Neural crest cell (in vitro differentiated cells): ENCODE measurements at regions not wholly inside any gene's neighbourhood (a gene's known extent, or its start where the extent isn't known, plus 50 kb on each side); places are given as distances from the start of the nearest gene placed in this dataset.
"Not testable (repeated sequence)": the region's sequence is repeated elsewhere in the genome, so short reads cannot be mapped to it uniquely, and the experiment has no call there.

Source experiments
- DNase-seq: peaks from one replicate; pipeline ENCODE4 v3.0.0; 2021; ENCODE audit warnings: low read depth, mixed read lengths, low spot score
- H3K27ac Mint-ChIP-seq: one replicate; pipeline ENCODE4 v1.8.0; 2021; ENCODE audit warnings: mild to moderate bottlenecking, mixed read lengths; ENCODE audit not compliant: unreplicated experiment
- H3K27me3 Mint-ChIP-seq: 2 replicates; pipeline ENCODE4 v1.8.0; 2021; ENCODE audit warnings: low read depth, mild to moderate bottlenecking, mixed read lengths
- H3K36me3 Mint-ChIP-seq: 2 replicates; pipeline ENCODE4 v1.8.0; 2021; ENCODE audit warnings: low read depth, mild to moderate bottlenecking, mixed read lengths
- H3K4me1 Mint-ChIP-seq: 2 replicates; pipeline ENCODE4 v1.8.0; 2021; ENCODE audit warnings: mixed read lengths
- H3K4me3 Mint-ChIP-seq: one replicate; pipeline ENCODE4 v1.8.0; 2021; ENCODE audit warnings: mild to moderate bottlenecking, mixed read lengths
- H3K9me3 Mint-ChIP-seq: 2 replicates; pipeline ENCODE4 v1.8.0; 2021; ENCODE audit warnings: mixed read lengths
- CTCF ChIP-seq: fragments of 200-600 bp; sonication (generic); conservative IDR thresholded peaks from 2 replicates; pipeline ENCODE4 v1.5.0; 2021; ENCODE audit warnings: antibody characterized with exemption, mild to moderate bottlenecking

GRCh38 chr5:103743421-103743820 is 180.8 kb upstream of the NUDT12 start:
- Mint-ChIP-seq H3K27me3 (no peaks in the 10 kb centered on the region), H3K9me3 (no peaks in the 10 kb centered on the region), H3K4me3 (no peak overlapping the region), H3K36me3 (no peaks in the 10 kb centered on the region), H3K27ac (no peak overlapping the region), H3K4me1 (peaks cover 6% of the 10 kb centered on the region)
- DNase-seq, result no peak
- TF ChIP-seq CTCF, result no peak

GRCh38 chr5:103741984-103742383 is 179.4 kb upstream of the NUDT12 start:
- Mint-ChIP-seq H3K27ac (no peak overlapping the region), H3K4me3 (no peak overlapping the region), H3K9me3 (no peaks in the 10 kb centered on the region), H3K27me3 (no peaks in the 10 kb centered on the region), H3K4me1 (peaks cover 6% of the 10 kb centered on the region), H3K36me3 (no peaks in the 10 kb centered on the region)
- no peak for DNase-seq
- no peak for TF ChIP-seq CTCF

- not testable (repeated sequence) for H3K27me3 Mint-ChIP-seq, H3K36me3 Mint-ChIP-seq, DNase-seq, H3K4me3 Mint-ChIP-seq, H3K27ac Mint-ChIP-seq, H3K4me1 Mint-ChIP-seq, H3K9me3 Mint-ChIP-seq
Measured at GRCh38 chr5:103736343-103736742, 173.8 kb upstream of the NUDT12 start.

- Mint-ChIP-seq H3K4me3 (no peak overlapping the region), H3K27me3 (no peaks in the 10 kb centered on the region), H3K9me3 (peaks cover 22% of the 10 kb centered on the region), H3K36me3 (peaks cover 11% of the 10 kb centered on the region), H3K4me1 (no peaks in the 10 kb centered on the region), H3K27ac (no peak overlapping the region)
- TF ChIP-seq CTCF, result no peak
- no peak for DNase-seq
Measured at GRCh38 chr5:103724271-103724670, 161.7 kb upstream of the NUDT12 start.

GRCh38 chr5:103721183-103721582 is 158.6 kb upstream of the NUDT12 start:
- no peak overlapping the region for H3K27ac Mint-ChIP-seq
- TF ChIP-seq CTCF, result no peak
- H3K27me3 Mint-ChIP-seq, result no peaks in the 10 kb centered on the region
- H3K9me3 Mint-ChIP-seq, result peaks cover 19% of the 10 kb centered on the region
- H3K4me3 Mint-ChIP-seq, result no peak overlapping the region
- no peak for DNase-seq
- H3K4me1 Mint-ChIP-seq, result no peaks in the 10 kb centered on the region
- peaks cover 11% of the 10 kb centered on the region for H3K36me3 Mint-ChIP-seq

- Mint-ChIP-seq H3K9me3 (peaks cover 16% of the 10 kb centered on the region), H3K27me3 (no peaks in the 10 kb centered on the region), H3K27ac (no peak overlapping the region), H3K36me3 (peaks cover 11% of the 10 kb centered on the region), H3K4me3 (no peak overlapping the region), H3K4me1 (peaks cover 4% of the 10 kb centered on the region)
- TF ChIP-seq CTCF, result no peak
- no peak for DNase-seq
Measured at GRCh38 chr5:103718108-103718507, 155.5 kb upstream of the NUDT12 start.
